AG04450 (cell line): ENCODE measurements at regions not wholly inside any gene's neighbourhood (a gene's known extent, or its start where the extent isn't known, plus 50 kb on each side); places are given as distances from the start of the nearest gene placed in this dataset.

ENCODE experiments used
- CTCF ChIA-PET: fragments of 300-600, 350-600 bp; formaldehyde crosslinking; extraction: SDS; loops from one replicate; lab custom pipeline; 2022; ENCODE audit warnings: antibody characterized with exemption, inconsistent platforms; lab: Charles Lee
- POLR2A ChIA-PET: fragments of 350-600 bp; formaldehyde crosslinking; extraction: SDS; loops from one replicate; lab custom pipeline; 2021; ENCODE audit warnings: antibody characterized with exemption, inconsistent platforms; lab: Yijun Ruan, JAX
- DNase-seq: peaks from one replicate; pipeline ENCODE4 v3.0.0-alpha.2; 2011; ENCODE audit warnings: low read depth, low spot score
- H3K27ac ChIP-seq: one replicate; pipeline ENCODE4 v1.5.1; 2012; ENCODE audit warnings: low read depth, low read length, control low read depth
- H3K27me3 ChIP-seq: one replicate; pipeline ENCODE4 v1.6.0; 2012; ENCODE audit warnings: low read length; ENCODE audit not compliant: control insufficient read depth, insufficient read depth
- H3K4me3 ChIP-seq: 2 replicates; pipeline ENCODE4 v1.5.1; 2011; ENCODE audit warnings: mild to moderate bottlenecking, low read depth, low read length, control low read depth
- H3K9me3 ChIP-seq: 2 replicates; pipeline ENCODE4 v1.5.1; 2012; ENCODE audit warnings: low read length; ENCODE audit not compliant: control insufficient read depth, insufficient read depth
- CTCF ChIP-seq: IDR thresholded peaks from 2 replicates; pipeline ENCODE4 v1.5.1; 2011; ENCODE audit warnings: low read depth, low read length, control low read depth, inconsistent platforms

GRCh38 chr11:128297805-128298204 lies 289.6 kb downstream of the ETS1 start:
- Histone ChIP-seq H3K9me3 (no peaks in the 10 kb centered on the region), H3K4me3 (no peak overlapping the region), H3K27me3 (no peaks in the 10 kb centered on the region), H3K27ac (no peak overlapping the region)
- ChIA-PET POLR2A (no interaction called here), CTCF (interaction anchor here (1.2 to 3.2 kb wide), 3 partner anchors 330 to 334 kb away, joined by 3 to 17 read pairs (median 14); no protein-coding TSS in a partner anchor)
- DNase-seq: no peak
- TF ChIP-seq CTCF: no peak

GRCh38 chr11:128297091-128297651 lies 290.2 kb downstream of the ETS1 start:
- no peak for TF ChIP-seq CTCF

GRCh38 chr11:128294671-128295050 lies 292.7 kb downstream of the ETS1 start:
- no peak for DNase-seq
- CTCF ChIA-PET: interaction anchor here (1.5 kb wide), 2 partner anchors 137 to 336 kb away, joined by 4 to 9 read pairs; no protein-coding TSS in a partner anchor
- H3K4me3 ChIP-seq: no peak overlapping the region
- no peak overlapping the region for H3K27ac ChIP-seq
- POLR2A ChIA-PET: interaction anchor here (0.7 kb wide), 1 partner anchor 226 kb away, joined by 3 read pairs; no protein-coding TSS in a partner anchor
- H3K9me3 ChIP-seq: no peaks in the 10 kb centered on the region
- no peak for TF ChIP-seq CTCF
- H3K27me3 ChIP-seq: no peaks in the 10 kb centered on the region

More at GRCh38 chr11:128297091-128297651, 290.2 kb downstream of the ETS1 start:
- POLR2A ChIA-PET: interaction anchor here (0.7 kb wide), 1 partner anchor 123 kb away, joined by 3 read pairs; no protein-coding TSS in a partner anchor
- no peaks in the 10 kb centered on the region for H3K9me3 ChIP-seq
- H3K4me3 ChIP-seq: no peak overlapping the region
- CTCF ChIA-PET: interaction anchor here (2.4 to 3.2 kb wide), 2 partner anchors 333 to 335 kb away, joined by 14 to 17 read pairs; no protein-coding TSS in a partner anchor
- H3K27me3 ChIP-seq: no peaks in the 10 kb centered on the region
- no peak for DNase-seq
- H3K27ac ChIP-seq: no peak overlapping the region

- ChIA-PET POLR2A (interaction anchor here (0.7 kb wide), 1 partner anchor 226 kb away, joined by 3 read pairs; no protein-coding TSS in a partner anchor), CTCF (interaction anchor here (1.2 to 1.5 kb wide), 3 partner anchors 137 to 336 kb away, joined by 3 to 9 read pairs (median 4); no protein-coding TSS in a partner anchor)
- no peak for DNase-seq
- Histone ChIP-seq H3K9me3 (no peaks in the 10 kb centered on the region), H3K27ac (no peak overlapping the region), H3K27me3 (no peaks in the 10 kb centered on the region), H3K4me3 (no peak overlapping the region)
- no peak for TF ChIP-seq CTCF
Measured at GRCh38 chr11:128294001-128294670, 293.2 kb downstream of the ETS1 start.

- TF ChIP-seq CTCF: no peak
- Histone ChIP-seq H3K9me3 (no peaks in the 10 kb centered on the region), H3K4me3 (no peak overlapping the region), H3K27me3 (no peaks in the 10 kb centered on the region), H3K27ac (no peak overlapping the region)
- POLR2A ChIA-PET: no interaction called here
- CTCF ChIA-PET: interaction anchor here (1.0 to 15.1 kb wide), 2 partner anchors 227 to 339 kb away, joined by 4 to 258 read pairs; no protein-coding TSS in a partner anchor
- DNase-seq: no peak
Measured at GRCh38 chr11:128291835-128292234, 295.5 kb downstream of the ETS1 start.
